ENCODE measurements at regions not wholly inside any gene's neighbourhood (a gene's known extent, or its start where the extent isn't known, plus 50 kb on each side); places are given as distances from the start of the nearest gene placed in this dataset.

GRCh38 chr12:12017798-12018197 lies 52.9 kb upstream of the BCL2L14 start:
- Histone ChIP-seq H3K36me3 (no peaks in the 10 kb centered on the region), H3K27ac (no peak overlapping the region; the same call in 1 of the 2 replicates), H3K9me3 (replicated peaks) (no peaks in the 10 kb centered on the region), H3K4me3 (no peak overlapping the region), H3K27me3 (no peaks in the 10 kb centered on the region), H3K4me1 (peaks cover 13% of the 10 kb centered on the region; the same call in 1 of the 2 replicates)
- peak; percentile 44 to 70 for DNase-seq

DNA sequence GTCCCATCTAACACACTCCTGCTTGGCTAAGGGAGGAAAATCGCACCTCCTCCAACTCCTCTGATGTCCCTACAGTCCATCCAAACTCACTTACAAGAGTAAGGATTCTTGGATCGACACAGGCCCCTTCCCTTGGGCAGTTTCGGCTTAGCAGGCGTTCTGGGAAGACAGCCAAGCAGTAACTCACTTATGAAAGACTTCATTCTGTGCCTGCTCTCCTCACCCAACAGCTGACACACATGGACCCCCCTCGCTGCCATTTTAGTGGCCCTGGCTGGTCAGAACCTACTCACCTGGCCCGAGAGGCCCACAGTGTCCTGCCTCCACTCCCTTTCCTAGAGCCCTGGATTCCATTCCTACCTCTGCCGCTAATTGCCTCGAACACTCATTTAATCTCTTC lies 52.3 kb upstream of the BCL2L14 start:
- Histone ChIP-seq H3K4me1 (peaks cover 13% of the 10 kb centered on the region; the same call in 1 of the 2 replicates), H3K9me3 (replicated peaks) (no peaks in the 10 kb centered on the region), H3K27ac (peak overlapping the region; percentile 22; the same call in 1 of the 2 replicates), H3K4me3 (no peak overlapping the region), H3K36me3 (no peaks in the 10 kb centered on the region), H3K27me3 (no peaks in the 10 kb centered on the region)
- peak; percentile 69 to 85 for DNase-seq

DNA sequence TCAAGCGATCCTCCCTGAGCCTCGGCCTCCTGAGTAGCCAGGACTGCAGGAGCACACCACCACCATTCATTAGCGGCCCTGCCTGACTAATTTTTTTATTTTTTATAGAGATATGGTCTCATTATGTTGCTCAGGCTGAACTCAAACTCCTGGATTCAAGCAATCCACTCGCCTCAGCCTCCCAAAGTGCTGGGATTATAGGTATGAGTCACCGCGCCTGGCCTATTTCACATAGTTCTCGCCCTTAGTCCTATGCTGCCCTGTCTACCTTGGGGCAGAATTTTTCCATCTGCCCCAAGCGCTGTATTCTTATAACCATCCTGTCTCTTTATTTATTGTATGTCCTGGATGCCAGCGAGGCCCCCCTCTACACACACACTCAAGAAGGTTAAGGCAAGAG lies 50.9 kb upstream of the BCL2L14 start:
- Histone ChIP-seq H3K36me3 (no peaks in the 10 kb centered on the region), H3K9me3 (replicated peaks) (no peaks in the 10 kb centered on the region), H3K4me1 (peaks cover 13% of the 10 kb centered on the region; the same call in 1 of the 2 replicates), H3K4me3 (no peak overlapping the region), H3K27ac (no peak overlapping the region), H3K27me3 (no peaks in the 10 kb centered on the region)
- no peak for DNase-seq

DNA sequence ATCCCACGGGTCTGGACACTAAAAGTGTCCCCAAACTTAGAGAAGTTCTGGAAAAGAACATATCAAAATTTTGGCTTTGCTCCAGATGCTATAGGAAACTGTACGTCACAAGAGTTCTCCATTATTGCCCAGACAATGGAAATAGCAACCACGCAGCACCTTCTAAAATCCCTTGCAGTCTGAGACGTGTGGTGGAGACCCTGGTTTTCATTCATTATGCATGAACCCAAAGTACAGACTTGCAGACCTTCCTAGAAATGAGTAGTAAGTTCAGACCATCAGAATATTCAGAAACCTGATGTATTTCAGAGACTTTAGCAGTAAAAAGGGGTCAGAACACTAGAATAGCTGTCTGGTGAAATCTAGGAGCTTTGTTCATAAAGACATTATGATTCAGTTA lies 50.0 kb upstream of the BCL2L14 start:
- no peaks in the 10 kb centered on the region for H3K36me3 ChIP-seq
- H3K27me3 ChIP-seq, result no peaks in the 10 kb centered on the region
- DNase-seq, result no peak
- no peak overlapping the region for H3K27ac ChIP-seq
- H3K4me3 ChIP-seq, result no peak overlapping the region
- peaks cover 13% of the 10 kb centered on the region; the same call in 1 of the 2 replicates for H3K4me1 ChIP-seq
- H3K9me3 ChIP-seq (replicated peaks), result no peaks in the 10 kb centered on the region

Data from SJCRH30 (cell line).